A549 (cell line): ENCODE measurements at regions not wholly inside any gene's neighbourhood (a gene's known extent, or its start where the extent isn't known, plus 50 kb on each side); places are given as distances from the start of the nearest gene placed in this dataset.

ENCODE experiments used
- ATAC-seq, 2 experiments: fragments of 200-7000 bp in 1 of 2; fragments of >200 bp in 1 of 2; cut with Nextera tagmentation in 1 of 2; cut with Tn5 transposase in 1 of 2; 3 replicates each; pipeline versions ENCODE4 v1.8.0 to v1.9.1; 2018 to 2020; ENCODE audit warnings: mild to moderate bottlenecking in 1 of 2, moderate library complexity in 1 of 2
- CTCF ChIA-PET: fragments of 300-600 bp; sonication (Branson Sonifier 250); formaldehyde crosslinking; extraction: SDS; loops from one replicate; lab custom pipeline; 2021; ENCODE audit warnings: antibody characterized with exemption, inconsistent platforms; lab: Yijun Ruan, JAX
- POLR2A ChIA-PET: fragments of 350-600 bp; formaldehyde crosslinking; extraction: SDS; loops from one replicate; lab custom pipeline; 2021; ENCODE audit warnings: antibody characterized with exemption, inconsistent platforms; lab: Yijun Ruan, JAX
- DNase-seq, 2 experiments: peaks; one replicate each; pipeline versions ENCODE4 v3.0.0 to v3.0.0-alpha.2; 2011 to 2016; ENCODE audit warnings: low read depth in 1 of 2, low spot score in 1 of 2
- FAIRE-seq: peaks from 2 replicates; lab custom pipeline; 2011; peaks lifted over from hg19 to GRCh38; lab: Jason Lieb, UNC
- H3K27ac ChIP-seq, 2 experiments: fragments of >200 bp; sonication (Bioruptor Twin); formaldehyde crosslinking; 3 replicates each; pipeline ENCODE4 v1.5.1; 2016 to 2017
- H3K4me1 ChIP-seq: fragments of >200 bp; sonication (Bioruptor Twin); formaldehyde crosslinking; 3 replicates; pipeline ENCODE4 v1.6.1; 2016
- H3K4me2 ChIP-seq: fragments of >200 bp; sonication (Bioruptor Twin); formaldehyde crosslinking; 3 replicates; pipeline ENCODE4 v1.6.1; 2016
- H3K4me3 ChIP-seq: fragments of >200 bp; sonication (Bioruptor Twin); formaldehyde crosslinking; 3 replicates; pipeline ENCODE4 v1.5.1; 2016
- H3K9me3 ChIP-seq: fragments of >200 bp; sonication (Bioruptor Twin); formaldehyde crosslinking; 3 replicates; pipeline ENCODE4 v1.6.1; 2016
- BHLHE40 ChIP-seq: IDR thresholded peaks from 2 replicates; pipeline ENCODE4 v1.6.1; 2012; ENCODE audit warnings: low read depth, low read length, inconsistent platforms
- CBX2 ChIP-seq: fragments of 200-600 bp; sonication (generic); IDR thresholded peaks from 2 replicates; pipeline ENCODE4 v1.6.1; 2016; ENCODE audit warnings: low read depth, mild to moderate bottlenecking, borderline replicate concordance
- CEBPB ChIP-seq, 2 experiments: fragments of >200 bp in 1 of 2; sonication (Bioruptor Twin) in 1 of 2; formaldehyde crosslinking in 1 of 2; IDR thresholded peaks; 2 replicates each; pipeline ENCODE4 v1.6.1; 2012 to 2016
- CHD4 ChIP-seq: fragments of 200-600 bp; sonication (generic); IDR thresholded peaks from 2 replicates; pipeline ENCODE4 v1.6.1; 2016; ENCODE audit warnings: antibody characterized with exemption, mild to moderate bottlenecking, borderline replicate concordance
- EHF ChIP-seq: fragments of 250-450 bp; sonication (Bioruptor Pico); IDR thresholded peaks from 2 replicates; pipeline ENCODE4 v1.5.0; 2020; ENCODE audit warnings: mild to moderate bottlenecking
- ESRRA ChIP-seq: fragments of 150-350 bp; IDR thresholded peaks from 2 replicates; pipeline ENCODE4 v1.6.1; 2014; ENCODE audit warnings: mild to moderate bottlenecking, low read length, borderline replicate concordance
- FOSL2 ChIP-seq, 2 experiments: fragments of 450-650 bp in 1 of 2; fragments of >200 bp in 1 of 2; sonication (Bioruptor Twin) in 1 of 2; formaldehyde crosslinking; IDR thresholded peaks; 2 replicates each; pipeline versions ENCODE4 v1.5.0 to v1.6.1; 2016 to 2020; ENCODE audit warnings: mild to moderate bottlenecking in 1 of 2, moderate library complexity in 1 of 2
- HOXA7 ChIP-seq: fragments of 250-450 bp; sonication (Bioruptor Pico); IDR thresholded peaks from 2 replicates; pipeline ENCODE4 v1.5.0; 2020; ENCODE audit warnings: mild to moderate bottlenecking, moderate library complexity
- KDM5A ChIP-seq: fragments of 200-600 bp; sonication (generic); IDR thresholded peaks from 2 replicates; pipeline ENCODE4 v1.6.1; 2016; ENCODE audit warnings: antibody characterized with exemption, mild to moderate bottlenecking
- MYC ChIP-seq: IDR thresholded peaks from 2 replicates; pipeline ENCODE4 v1.6.1; 2012; ENCODE audit warnings: mild to moderate bottlenecking, inconsistent platforms, low read length, improper control_type of control experiment, borderline replicate concordance
- NFE2L2 ChIP-seq: fragments of 150-350 bp; conservative IDR thresholded peaks from 2 replicates; pipeline ENCODE4 v1.6.1; 2014; ENCODE audit warnings: low read length
- POLR2A ChIP-seq: IDR thresholded peaks from 2 replicates; pipeline ENCODE4 v1.6.1; 2012; ENCODE audit warnings: mild to moderate bottlenecking, low read length
- RCOR1 ChIP-seq: fragments of 150-350 bp; IDR thresholded peaks from 2 replicates; pipeline ENCODE4 v1.6.1; 2014; ENCODE audit warnings: antibody characterized with exemption, low read length, low read depth
- SMC3 ChIP-seq: fragments of >200 bp; sonication (Bioruptor Twin); formaldehyde crosslinking; IDR thresholded peaks from 3 replicates; pipeline ENCODE4 v1.6.1; 2018; ENCODE audit warnings: inconsistent platforms
- TFCP2L1 ChIP-seq: fragments of 250-450 bp; sonication (Bioruptor Pico); IDR thresholded peaks from 2 replicates; pipeline ENCODE4 v1.5.0; 2021; ENCODE audit warnings: mild to moderate bottlenecking
- TP53 ChIP-seq: fragments of 250-450 bp; sonication (Bioruptor Pico); IDR thresholded peaks from 2 replicates; pipeline ENCODE4 v1.5.0; 2021; ENCODE audit warnings: mild to moderate bottlenecking, moderate library complexity
- ZFP36 ChIP-seq: fragments of 450-650 bp; IDR thresholded peaks from 2 replicates; pipeline ENCODE4 v1.6.1; 2014; ENCODE audit warnings: borderline replicate concordance; ENCODE audit not compliant: partially characterized antibody
- WGBS: methylation state at CpG from one replicate; pipeline ENCODE4 v1.1.6; 2017; ENCODE audit errors: missing lambda C conversion rate; 5-methylcytosine and 5-hydroxymethylcytosine counted together
- TF ChIP-seq, protein P1 (sequence below): fragments of 150-350 bp; IDR thresholded peaks from 2 replicates; pipeline ENCODE4 v1.6.1; 2014; ENCODE audit warnings: low read depth, mild to moderate bottlenecking, low read length
- TF ChIP-seq, protein P2 (sequence below): IDR thresholded peaks from 2 replicates; pipeline ENCODE4 v1.6.1; 2012; ENCODE audit warnings: low read depth, borderline replicate concordance
- TF ChIP-seq, protein P3 (sequence below): IDR thresholded peaks from 2 replicates; pipeline ENCODE4 v1.6.1; 2012
- TF ChIP-seq, protein P4 (sequence below): fragments of >200 bp; sonication (Bioruptor Twin); formaldehyde crosslinking; IDR thresholded peaks from 3 replicates; pipeline ENCODE4 v1.6.1; 2016
- TF ChIP-seq, protein P5 (sequence below): fragments of 250-450 bp; sonication (Bioruptor Pico); IDR thresholded peaks from 2 replicates; pipeline ENCODE4 v1.5.0; 2020; ENCODE audit warnings: low read depth, mild to moderate bottlenecking, moderate library complexity
- TF ChIP-seq, protein P6 (sequence below): fragments of 450-650 bp; IDR thresholded peaks from 2 replicates; pipeline ENCODE4 v1.6.1; 2014; ENCODE audit warnings: antibody characterized with exemption

DNA sequence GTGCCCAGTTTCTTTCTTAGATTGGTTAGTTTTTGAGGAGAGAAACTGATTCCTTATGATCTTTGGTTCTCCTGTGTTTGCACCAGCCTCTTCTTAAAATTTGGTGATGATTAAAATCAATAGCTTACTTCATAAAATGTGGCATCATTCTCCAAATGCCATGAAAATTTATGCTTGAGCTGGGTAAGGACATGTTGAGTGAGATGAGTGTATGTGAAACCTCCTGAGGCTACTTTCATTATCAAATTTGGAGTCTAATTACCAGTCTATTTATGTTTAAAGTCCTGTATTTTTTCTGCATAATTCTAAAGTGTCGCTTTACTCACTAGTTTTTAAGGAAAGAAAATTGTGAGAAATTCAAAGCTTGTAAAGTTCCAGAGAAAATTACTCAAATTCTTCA, 102.1 kb downstream of the DIPK2A start:
- TF ChIP-seq TFCP2L1 (CRISPR knock-in tag): no peak
- TF ChIP-seq, protein P1, sequence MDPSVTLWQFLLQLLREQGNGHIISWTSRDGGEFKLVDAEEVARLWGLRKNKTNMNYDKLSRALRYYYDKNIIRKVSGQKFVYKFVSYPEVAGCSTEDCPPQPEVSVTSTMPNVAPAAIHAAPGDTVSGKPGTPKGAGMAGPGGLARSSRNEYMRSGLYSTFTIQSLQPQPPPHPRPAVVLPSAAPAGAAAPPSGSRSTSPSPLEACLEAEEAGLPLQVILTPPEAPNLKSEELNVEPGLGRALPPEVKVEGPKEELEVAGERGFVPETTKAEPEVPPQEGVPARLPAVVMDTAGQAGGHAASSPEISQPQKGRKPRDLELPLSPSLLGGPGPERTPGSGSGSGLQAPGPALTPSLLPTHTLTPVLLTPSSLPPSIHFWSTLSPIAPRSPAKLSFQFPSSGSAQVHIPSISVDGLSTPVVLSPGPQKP: no peak
- TF ChIP-seq CBX2: no peak
- TF ChIP-seq, protein P2, sequence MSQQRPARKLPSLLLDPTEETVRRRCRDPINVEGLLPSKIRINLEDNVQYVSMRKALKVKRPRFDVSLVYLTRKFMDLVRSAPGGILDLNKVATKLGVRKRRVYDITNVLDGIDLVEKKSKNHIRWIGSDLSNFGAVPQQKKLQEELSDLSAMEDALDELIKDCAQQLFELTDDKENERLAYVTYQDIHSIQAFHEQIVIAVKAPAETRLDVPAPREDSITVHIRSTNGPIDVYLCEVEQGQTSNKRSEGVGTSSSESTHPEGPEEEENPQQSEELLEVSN: no peak
- no peak for TF ChIP-seq MYC
- TF ChIP-seq KDM5A: no peak
- TF ChIP-seq TP53: no peak
- no peak for TF ChIP-seq POLR2A
- no peak for TF ChIP-seq RCOR1
- no peak for TF ChIP-seq BHLHE40
- no peaks in the 10 kb centered on the region for H3K9me3 ChIP-seq
- ChIA-PET POLR2A (no interaction called here), CTCF (no interaction called here)
- 5% methylated on average over 1 of the region's 1 CpG for WGBS
- ATAC-seq (no peak), DNase-seq (no peak), FAIRE-seq (no peak)
- no peak overlapping the region for H3K4me3 ChIP-seq
- no peak overlapping the region for H3K4me2 ChIP-seq
- H3K4me1 ChIP-seq: no peaks in the 10 kb centered on the region
- no peak overlapping the region for H3K27ac ChIP-seq

DNA sequence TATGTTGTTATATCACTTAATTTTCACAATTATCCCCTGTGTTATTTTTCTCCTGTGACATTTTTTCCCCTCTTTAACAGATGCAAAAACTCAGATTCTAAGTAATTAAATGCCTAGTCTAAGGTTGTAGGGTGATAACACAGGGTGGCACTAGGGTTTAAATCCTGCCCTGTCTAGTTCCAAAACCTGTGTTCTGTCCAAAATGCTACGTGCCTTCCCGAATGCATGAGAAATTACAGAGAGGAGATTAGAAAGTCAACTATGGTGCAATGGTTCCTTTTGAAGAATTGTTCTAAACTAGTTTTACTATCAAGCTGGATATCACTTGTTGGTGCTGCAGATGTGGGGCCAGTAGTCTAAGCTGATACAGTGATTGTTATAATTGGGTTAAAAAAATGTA, 108.0 kb downstream of the DIPK2A start:
- ChIA-PET CTCF (no interaction called here), POLR2A (no interaction called here)
- Histone ChIP-seq H3K9me3 (no peaks in the 10 kb centered on the region), H3K4me3 (no peak overlapping the region), H3K27ac (no peak overlapping the region), H3K4me2 (no peak overlapping the region), H3K4me1 (no peaks in the 10 kb centered on the region)
- ATAC-seq: no peak
- DNase-seq: no peak
- FAIRE-seq: no peak
- 3% methylated on average over 2 of the region's 2 CpGs for WGBS
- no peak for TF ChIP-seq CHD4
- no peak for TF ChIP-seq CEBPB (IDR thresholded peaks at IDR 0.05)
- TF ChIP-seq HOXA7 (CRISPR knock-in tag): no peak
- no peak for TF ChIP-seq NFE2L2
- TF ChIP-seq, protein P3, sequence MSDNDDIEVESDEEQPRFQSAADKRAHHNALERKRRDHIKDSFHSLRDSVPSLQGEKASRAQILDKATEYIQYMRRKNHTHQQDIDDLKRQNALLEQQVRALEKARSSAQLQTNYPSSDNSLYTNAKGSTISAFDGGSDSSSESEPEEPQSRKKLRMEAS: no peak
- no peak for TF ChIP-seq ZFP36

DNA sequence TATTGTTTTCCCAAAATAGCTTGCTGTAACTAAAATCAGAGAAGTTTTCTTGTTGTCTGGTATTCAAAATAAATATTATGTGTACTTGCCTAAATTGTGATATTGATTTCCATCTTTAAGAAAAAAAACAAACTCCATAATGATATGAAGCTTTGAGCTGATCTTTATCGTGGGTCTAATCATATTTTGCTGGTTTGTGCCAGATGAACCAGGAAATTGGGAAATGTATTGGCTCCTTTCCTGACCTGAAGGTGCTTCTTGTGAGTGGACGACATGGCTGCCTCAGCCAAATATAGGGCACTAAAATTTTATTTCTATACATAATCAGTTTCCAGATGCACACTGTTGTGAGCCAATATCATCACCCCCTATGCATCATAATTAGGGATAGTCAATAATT, 113.3 kb downstream of the DIPK2A start:
- TF ChIP-seq, protein P4, sequence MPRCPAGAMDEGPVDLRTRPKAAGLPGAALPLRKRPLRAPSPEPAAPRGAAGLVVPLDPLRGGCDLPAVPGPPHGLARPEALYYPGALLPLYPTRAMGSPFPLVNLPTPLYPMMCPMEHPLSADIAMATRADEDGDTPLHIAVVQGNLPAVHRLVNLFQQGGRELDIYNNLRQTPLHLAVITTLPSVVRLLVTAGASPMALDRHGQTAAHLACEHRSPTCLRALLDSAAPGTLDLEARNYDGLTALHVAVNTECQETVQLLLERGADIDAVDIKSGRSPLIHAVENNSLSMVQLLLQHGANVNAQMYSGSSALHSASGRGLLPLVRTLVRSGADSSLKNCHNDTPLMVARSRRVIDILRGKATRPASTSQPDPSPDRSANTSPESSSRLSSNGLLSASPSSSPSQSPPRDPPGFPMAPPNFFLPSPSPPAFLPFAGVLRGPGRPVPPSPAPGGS: no peak
- no peak for TF ChIP-seq ESRRA
- TF ChIP-seq EHF (CRISPR knock-in tag): no peak
- TF ChIP-seq, protein P5, sequence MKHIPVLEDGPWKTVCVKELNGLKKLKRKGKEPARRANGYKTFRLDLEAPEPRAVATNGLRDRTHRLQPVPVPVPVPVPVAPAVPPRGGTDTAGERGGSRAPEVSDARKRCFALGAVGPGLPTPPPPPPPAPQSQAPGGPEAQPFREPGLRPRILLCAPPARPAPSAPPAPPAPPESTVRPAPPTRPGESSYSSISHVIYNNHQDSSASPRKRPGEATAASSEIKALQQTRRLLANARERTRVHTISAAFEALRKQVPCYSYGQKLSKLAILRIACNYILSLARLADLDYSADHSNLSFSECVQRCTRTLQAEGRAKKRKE (CRISPR knock-in tag): no peak
- TF ChIP-seq, protein P6, sequence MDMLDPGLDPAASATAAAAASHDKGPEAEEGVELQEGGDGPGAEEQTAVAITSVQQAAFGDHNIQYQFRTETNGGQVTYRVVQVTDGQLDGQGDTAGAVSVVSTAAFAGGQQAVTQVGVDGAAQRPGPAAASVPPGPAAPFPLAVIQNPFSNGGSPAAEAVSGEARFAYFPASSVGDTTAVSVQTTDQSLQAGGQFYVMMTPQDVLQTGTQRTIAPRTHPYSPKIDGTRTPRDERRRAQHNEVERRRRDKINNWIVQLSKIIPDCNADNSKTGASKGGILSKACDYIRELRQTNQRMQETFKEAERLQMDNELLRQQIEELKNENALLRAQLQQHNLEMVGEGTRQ: no peak
- no peak for TF ChIP-seq SMC3
- no peak for TF ChIP-seq CBX2
- no peak for TF ChIP-seq FOSL2 (IDR thresholded peaks at IDR 0.05)
- TF ChIP-seq FOSL2 (CRISPR knock-in tag; IDR thresholded peaks at IDR 0.05): no peak
- ChIA-PET POLR2A (no interaction called here), CTCF (no interaction called here)
- ATAC-seq (no peak), DNase-seq (no peak), FAIRE-seq (no peak)
- WGBS: 2% methylated on average over 2 of the region's 2 CpGs
- Histone ChIP-seq H3K4me1 (no peaks in the 10 kb centered on the region), H3K27ac (no peak overlapping the region), H3K4me2 (no peak overlapping the region), H3K9me3 (no peaks in the 10 kb centered on the region), H3K4me3 (no peak overlapping the region)
